GM12878 (cell line): ENCODE measurements at regions not wholly inside any gene's neighbourhood (a gene's known extent, or its start where the extent isn't known, plus 50 kb on each side); places are given as distances from the start of the nearest gene placed in this dataset.

Experiments
- ATAC-seq: fragments of 200-7000 bp; cut with Tn5 transposase; 3 replicates; pipeline ENCODE4 v1.9.1; 2020; ENCODE audit warnings: mild to moderate bottlenecking, moderate library complexity
- BruUV-seq: library from RNA; stranded (reverse); fragments of 400-500 nt; replicated peaks from 2 replicates; lab custom pipeline; 2021; lab: Mats Ljungman, UMichigan
- CTCF ChIA-PET: fragments of 300-600 bp; sonication (Branson Sonifier 250); formaldehyde crosslinking; extraction: SDS; loops from one replicate; lab custom pipeline; 2021; ENCODE audit warnings: inconsistent platforms; lab: Yijun Ruan, JAX
- POLR2A ChIA-PET: fragments of 350-600 bp; formaldehyde crosslinking; extraction: SDS; loops from one replicate; lab custom pipeline; 2021; ENCODE audit warnings: inconsistent platforms; lab: Charles Lee
- RAD21 ChIA-PET: fragments of 300-600 bp; sonication (Branson Sonifier 250); formaldehyde crosslinking; loops from one replicate; lab custom pipeline; 2023; ENCODE audit warnings: antibody characterized with exemption; ENCODE audit not compliant: unreplicated experiment; lab: Charles Lee
- SMC1A ChIA-PET: fragments of 300-600 bp; sonication (Branson Sonifier 250); formaldehyde crosslinking; loops from one replicate; lab custom pipeline; 2023; ENCODE audit not compliant: unreplicated experiment, uncharacterized antibody; lab: Charles Lee
- DNase-seq: peaks from one replicate; pipeline ENCODE4 v3.0.0-alpha.2; 2011; ENCODE audit warnings: low read depth, low spot score
- FAIRE-seq: peaks from 3 replicates; lab custom pipeline; 2011; peaks lifted over from hg19 to GRCh38; lab: Jason Lieb, UNC
- H2AFZ ChIP-seq: 2 replicates; pipeline ENCODE4 v1.6.0; 2011; ENCODE audit warnings: low read depth, low read length, control low read depth; ENCODE audit not compliant: control insufficient read depth
- H3K27ac ChIP-seq: 2 replicates; pipeline ENCODE4 v1.5.1; 2011; ENCODE audit warnings: control low read depth; ENCODE audit not compliant: control insufficient read depth, insufficient read depth
- H3K27me3 ChIP-seq, 2 experiments: replicated peaks in 1 of 2; 2 replicates each; pipeline versions ENCODE4 v1.6.0 to v1.6.1; 2011; ENCODE audit warnings: low read length in 1 of 2; ENCODE audit not compliant: control insufficient read depth in 2 of 2, insufficient read depth in 2 of 2
- H3K36me3 ChIP-seq, 2 experiments: 2 replicates each; pipeline ENCODE4 v1.5.1; 2011; ENCODE audit warnings: low read length in 1 of 2; ENCODE audit not compliant: control insufficient read depth in 2 of 2, insufficient read depth in 2 of 2
- H3K4me1 ChIP-seq: 2 replicates; pipeline ENCODE4 v1.6.1; 2011; ENCODE audit warnings: mild to moderate bottlenecking, low read length, moderate library complexity, mixed read lengths; ENCODE audit not compliant: control insufficient read depth, insufficient read depth
- H3K4me2 ChIP-seq: 2 replicates; pipeline ENCODE4 v1.6.0; 2011; ENCODE audit warnings: control low read depth; ENCODE audit not compliant: control insufficient read depth, insufficient read depth
- H3K4me3 ChIP-seq: fragments of 200-600 bp; sonication (generic); 2 replicates; pipeline ENCODE4 v1.5.1; 2016
- H3K79me2 ChIP-seq: 2 replicates; pipeline ENCODE4 v1.6.0; 2011; ENCODE audit warnings: low read length; ENCODE audit not compliant: control insufficient read depth, insufficient read depth
- H3K9ac ChIP-seq: 2 replicates; pipeline ENCODE4 v1.8.0; 2011; ENCODE audit warnings: low read length, control low read depth, mixed read lengths; ENCODE audit not compliant: control insufficient read depth, insufficient read depth
- H3K9me3 ChIP-seq: replicated peaks from 3 replicates; pipeline ENCODE4 v1.5.1; 2011; ENCODE audit warnings: mild to moderate bottlenecking, low read length; ENCODE audit not compliant: control insufficient read depth, insufficient read depth
- H4K20me1 ChIP-seq: 2 replicates; pipeline ENCODE4 v1.6.0; 2011; ENCODE audit not compliant: control insufficient read depth, insufficient read depth
- ATF2 ChIP-seq: IDR thresholded peaks from 2 replicates; pipeline ENCODE4 v1.6.1; 2012; ENCODE audit warnings: low read length, inconsistent platforms
- CREM ChIP-seq: IDR thresholded peaks from 2 replicates; pipeline ENCODE4 v1.6.1; 2014; ENCODE audit warnings: antibody characterized with exemption, low read depth
- IKZF1 ChIP-seq: fragments of 450-650 bp; conservative IDR thresholded peaks from 2 replicates; pipeline ENCODE4 v1.6.1; 2017; ENCODE audit warnings: antibody characterized with exemption, mild to moderate bottlenecking
- MEF2B ChIP-seq: fragments of 450-650 bp; IDR thresholded peaks from 2 replicates; pipeline ENCODE4 v1.6.1; 2018; ENCODE audit warnings: mild to moderate bottlenecking, moderate library complexity; ENCODE audit not compliant: partially characterized antibody, poor library complexity, severe bottlenecking
- RAD21 ChIP-seq: IDR thresholded peaks from 2 replicates; pipeline ENCODE4 v1.6.1; 2011; ENCODE audit warnings: mild to moderate bottlenecking, low read depth, low read length, moderate library complexity; ENCODE audit not compliant: insufficient read depth
- RB1 ChIP-seq: fragments of 450-650 bp; formaldehyde crosslinking; IDR thresholded peaks from 2 replicates; pipeline ENCODE4 v1.6.1; 2017; ENCODE audit warnings: mild to moderate bottlenecking, borderline replicate concordance
- RUNX3 ChIP-seq: IDR thresholded peaks from 2 replicates; pipeline ENCODE4 v1.6.1; 2012; ENCODE audit warnings: low read length, inconsistent platforms
- WGBS: methylation state at CpG from one replicate; pipeline ENCODE4 v1.1.6; 2016; ENCODE audit warnings: low lambda C conversion rate; ENCODE audit not compliant: insufficient replicate concordance, insufficient coverage; ENCODE audit errors: missing lambda C conversion rate; 5-methylcytosine and 5-hydroxymethylcytosine counted together
- in situ Hi-C: fragments of 300-500 bp; cut with MboI; formaldehyde crosslinking; loops from 9 replicates; pipeline ENCODE4 v1.14.3; 2018; ENCODE audit warnings: mixed read lengths
- intact Hi-C: fragments of 100-400 bp; cut with micrococcal nuclease; formaldehyde crosslinking; loops from one replicate; pipeline ENCODE4 v1.14.2; 2022; ENCODE audit not compliant: unreplicated experiment
- TF ChIP-seq, protein P1 (sequence below): IDR thresholded peaks from 2 replicates; pipeline ENCODE4 v1.6.1; 2012; ENCODE audit warnings: low read depth, low read length, improper control_type of control experiment
- TF ChIP-seq, protein P2 (sequence below): fragments of 450-650 bp; IDR thresholded peaks from 2 replicates; pipeline ENCODE4 v1.6.1; 2017; ENCODE audit warnings: mild to moderate bottlenecking, moderate library complexity

GRCh38 chr18:22325396-22325795 lies 92.3 kb downstream of the CTAGE1 start (continued):
- TF ChIP-seq ATF2, result no peak
- TF ChIP-seq, protein P1, sequence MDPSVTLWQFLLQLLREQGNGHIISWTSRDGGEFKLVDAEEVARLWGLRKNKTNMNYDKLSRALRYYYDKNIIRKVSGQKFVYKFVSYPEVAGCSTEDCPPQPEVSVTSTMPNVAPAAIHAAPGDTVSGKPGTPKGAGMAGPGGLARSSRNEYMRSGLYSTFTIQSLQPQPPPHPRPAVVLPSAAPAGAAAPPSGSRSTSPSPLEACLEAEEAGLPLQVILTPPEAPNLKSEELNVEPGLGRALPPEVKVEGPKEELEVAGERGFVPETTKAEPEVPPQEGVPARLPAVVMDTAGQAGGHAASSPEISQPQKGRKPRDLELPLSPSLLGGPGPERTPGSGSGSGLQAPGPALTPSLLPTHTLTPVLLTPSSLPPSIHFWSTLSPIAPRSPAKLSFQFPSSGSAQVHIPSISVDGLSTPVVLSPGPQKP, result no peak
- no peak for TF ChIP-seq RUNX3
- no peak for TF ChIP-seq MEF2B

GRCh38 chr18:22324191-22325131 lies 93.3 kb downstream of the CTAGE1 start:
- H3K4me2 ChIP-seq, result no peak overlapping the region
- DNase-seq (no peak), ATAC-seq (no peak), FAIRE-seq (no peak)
- no peak for TF ChIP-seq RAD21
- TF ChIP-seq CREM, result no peak
- no peak for TF ChIP-seq RB1
- no peak for TF ChIP-seq IKZF1
- TF ChIP-seq, protein P2, sequence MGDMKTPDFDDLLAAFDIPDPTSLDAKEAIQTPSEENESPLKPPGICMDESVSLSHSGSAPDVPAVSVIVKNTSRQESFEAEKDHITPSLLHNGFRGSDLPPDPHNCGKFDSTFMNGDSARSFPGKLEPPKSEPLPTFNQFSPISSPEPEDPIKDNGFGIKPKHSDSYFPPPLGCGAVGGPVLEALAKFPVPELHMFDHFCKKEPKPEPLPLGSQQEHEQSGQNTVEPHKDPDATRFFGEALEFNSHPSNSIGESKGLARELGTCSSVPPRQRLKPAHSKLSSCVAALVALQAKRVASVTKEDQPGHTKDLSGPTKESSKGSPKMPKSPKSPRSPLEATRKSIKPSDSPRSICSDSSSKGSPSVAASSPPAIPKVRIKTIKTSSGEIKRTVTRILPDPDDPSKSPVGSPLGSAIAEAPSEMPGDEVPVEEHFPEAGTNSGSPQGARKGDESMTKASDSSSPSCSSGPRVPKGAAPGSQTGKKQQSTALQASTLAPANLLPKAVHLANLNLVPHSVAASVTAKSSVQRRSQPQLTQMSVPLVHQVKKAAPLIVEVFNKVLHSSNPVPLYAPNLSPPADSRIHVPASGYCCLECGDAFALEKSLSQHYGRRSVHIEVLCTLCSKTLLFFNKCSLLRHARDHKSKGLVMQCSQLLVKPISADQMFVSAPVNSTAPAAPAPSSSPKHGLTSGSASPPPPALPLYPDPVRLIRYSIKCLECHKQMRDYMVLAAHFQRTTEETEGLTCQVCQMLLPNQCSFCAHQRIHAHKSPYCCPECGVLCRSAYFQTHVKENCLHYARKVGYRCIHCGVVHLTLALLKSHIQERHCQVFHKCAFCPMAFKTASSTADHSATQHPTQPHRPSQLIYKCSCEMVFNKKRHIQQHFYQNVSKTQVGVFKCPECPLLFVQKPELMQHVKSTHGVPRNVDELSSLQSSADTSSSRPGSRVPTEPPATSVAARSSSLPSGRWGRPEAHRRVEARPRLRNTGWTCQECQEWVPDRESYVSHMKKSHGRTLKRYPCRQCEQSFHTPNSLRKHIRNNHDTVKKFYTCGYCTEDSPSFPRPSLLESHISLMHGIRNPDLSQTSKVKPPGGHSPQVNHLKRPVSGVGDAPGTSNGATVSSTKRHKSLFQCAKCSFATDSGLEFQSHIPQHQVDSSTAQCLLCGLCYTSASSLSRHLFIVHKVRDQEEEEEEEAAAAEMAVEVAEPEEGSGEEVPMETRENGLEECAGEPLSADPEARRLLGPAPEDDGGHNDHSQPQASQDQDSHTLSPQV, result no peak
- no peaks in the 10 kb centered on the region for H3K4me1 ChIP-seq
- SMC1A ChIA-PET, result no interaction called here
- no peaks in the 10 kb centered on the region for H3K79me2 ChIP-seq
- CTCF ChIA-PET, result interaction anchor here (0.6 to 1.4 kb wide), 2 partner anchors 21 to 144 kb away, joined by 3 read pairs; no protein-coding TSS in a partner anchor
- no peaks in the 10 kb centered on the region for H3K9me3 ChIP-seq
- in situ Hi-C loops, result no loop called here
- no peaks in the 10 kb centered on the region for H3K36me3 ChIP-seq
- intact Hi-C loops, result no loop called here
- POLR2A ChIA-PET, result no interaction called here
- peaks cover 0 to 2% of the 10 kb centered on the region in 2 experiments; a peak in 3 of 4 replicates for H3K27me3 ChIP-seq
- no peaks in the 10 kb centered on the region for H4K20me1 ChIP-seq
- no TSS peak for BruUV-seq
- H3K9ac ChIP-seq, result no peak overlapping the region
- H2AFZ ChIP-seq, result no peak overlapping the region
- H3K27ac ChIP-seq, result no peak overlapping the region
- RAD21 ChIA-PET, result no interaction called here
- H3K4me3 ChIP-seq, result no peak overlapping the region
- WGBS, result 8% methylated on average over 30 of the region's 30 CpGs
